ENCODE measurements at regions not wholly inside any gene's neighbourhood (a gene's known extent, or its start where the extent isn't known, plus 50 kb on each side); places are given as distances from the start of the nearest gene placed in this dataset.

GRCh38 chr20:21017528-21018085 lies 88.6 kb downstream of the LINC00237 start:
- BruUV-seq (replicated peaks), result no TSS peak
- Histone ChIP-seq H3K4me1 (replicated peaks in 1 of 2; ENCODE audit: control insufficient read depth in 2 of 2, insufficient read depth in 2 of 2, low read length in 2 of 2) (peaks cover 0 to 6% of the 10 kb centered on the region in 2 experiments; a peak in 1 of 5 replicates), H3K79me2 (ENCODE audit: control insufficient read depth, insufficient read depth, low read length) (no peaks in the 10 kb centered on the region), H3K4me2 (ENCODE audit: insufficient read depth, low read length) (no peak overlapping the region), H3K36me3 (ENCODE audit: control insufficient read depth, insufficient read depth, low read length) (no peaks in the 10 kb centered on the region), H3K9ac (ENCODE audit: insufficient read depth in 1 of 2, low read depth in 2 of 2, low read length in 2 of 2) (no peak overlapping the region), H3K9me3 (replicated peaks; ENCODE audit: control insufficient read depth, insufficient read depth, low read depth, low read length) (no peaks in the 10 kb centered on the region), H3K4me3 (no peak overlapping the region), H2AFZ (ENCODE audit: low read depth, low read length) (no peak overlapping the region), H3K27me3 (ENCODE audit: control insufficient read depth in 2 of 2, insufficient read depth in 2 of 2, low read length in 2 of 2) (peaks cover 2 to 17% of the 10 kb centered on the region in 2 experiments; a peak in 4 of 5 replicates), H4K20me1 (replicated peaks; ENCODE audit: control insufficient read depth, insufficient read depth, low read length) (no peaks in the 10 kb centered on the region), H3K9me1 (ENCODE audit: control insufficient read depth, insufficient read depth, low read length) (no peaks in the 10 kb centered on the region), H3K27ac (ENCODE audit: extremely low read depth, low read depth, low read length) (no peak overlapping the region)
- no peak for TF ChIP-seq ARID4B (CRISPR knock-in tag; IDR thresholded peaks at IDR 0.05)
- TF ChIP-seq KDM4B (IDR thresholded peaks at IDR 0.05; ENCODE audit: borderline replicate concordance in 2 of 2, low read depth in 1 of 2), result no peak
- TF ChIP-seq GABPA (tag; conservative IDR thresholded peaks at IDR 0.05; ENCODE audit: low read depth), result no peak
- TF ChIP-seq PBX2 (CRISPR knock-in tag; IDR thresholded peaks at IDR 0.05; ENCODE audit: low read depth), result no peak
- no peak for TF ChIP-seq PBX2 (tag; conservative IDR thresholded peaks at IDR 0.05; ENCODE audit: low read depth)
- TF ChIP-seq ZNF644 (tag; IDR thresholded peaks at IDR 0.05; ENCODE audit: low read depth), result no peak
- no peak for TF ChIP-seq BHLHE40 (IDR thresholded peaks at IDR 0.05; ENCODE audit: low read length)
- TF ChIP-seq SREBF2 (CRISPR knock-in tag; IDR thresholded peaks at IDR 0.05), result no peak
- TF ChIP-seq ELF2 (CRISPR knock-in tag; IDR thresholded peaks at IDR 0.05), result no peak
- no peak for TF ChIP-seq RB1 (IDR thresholded peaks at IDR 0.05; ENCODE audit: low read depth)
- DNase-seq (ENCODE audit: extremely low read depth in 1 of 4, low spot score in 3 of 4), result no peak
- ChIA-PET POLR2A (interaction anchor here (0.7 to 1.1 kb wide), 2 partner anchors 12 to 66 kb away, joined by 3 to 5 read pairs; no protein-coding TSS in a partner anchor), CTCF (ENCODE audit: low intra/inter-chr PET ratio) (no interaction called here)
- no peak for ATAC-seq
- in situ Hi-C loops (cut with MboI) (no loop called here), intact Hi-C loops (cut with micrococcal nuclease) (no loop called here)
- WGBS (ENCODE audit: insufficient coverage, low coverage, missing lambda C conversion rate), result 7% methylated on average over 7 of the region's 11 CpGs
- FAIRE-seq, result no peak

Measured in K562 (cell line).